ENCODE measurements at regions not wholly inside any gene's neighbourhood (a gene's known extent, or its start where the extent isn't known, plus 50 kb on each side); places are given as distances from the start of the nearest gene placed in this dataset.

DNA sequence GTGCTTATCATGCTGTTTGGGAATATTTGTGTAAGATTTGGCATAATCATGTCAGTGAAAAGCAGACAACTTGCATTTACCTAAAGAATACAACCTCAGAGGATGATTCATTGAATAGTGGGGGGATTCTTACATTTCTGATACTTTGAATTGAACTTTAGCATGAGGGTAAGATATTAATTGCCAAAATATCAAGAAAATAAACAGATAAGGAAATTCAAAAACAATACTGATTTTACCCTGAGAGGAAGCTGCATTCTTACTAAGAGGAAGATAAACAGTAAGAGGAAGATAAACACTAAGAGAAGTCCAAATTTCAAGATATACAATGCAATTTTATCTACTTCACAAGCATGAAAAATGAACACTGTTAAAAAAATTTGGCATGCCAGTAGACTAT is 2564.3 kb upstream of the PCDH20 start:
- no peak overlapping the region for H3K4me3 ChIP-seq (ENCODE audit: insufficient read depth, low read depth, low read length)
- ATAC-seq (ENCODE audit: low read depth) = no peak
- ChIA-PET CTCF (interaction anchor here (0.5 kb wide), 1 partner anchor 465 kb away, joined by 3 read pairs; no protein-coding TSS in a partner anchor), POLR2A (ENCODE audit: unreplicated experiment) (interaction anchor here (0.6 kb wide), 1 partner anchor 1854 kb away, joined by 3 read pairs; no protein-coding TSS in a partner anchor)
- no peak overlapping the region for H3K27ac ChIP-seq (ENCODE audit: insufficient read depth, low read length)
- no peaks in the 10 kb centered on the region for H3K9me3 ChIP-seq (ENCODE audit: control insufficient read depth, insufficient read depth, low read length)
- H3K27me3 ChIP-seq (ENCODE audit: control insufficient read depth, insufficient read depth, low read length) = no peaks in the 10 kb centered on the region
- no peaks in the 10 kb centered on the region for H4K20me1 ChIP-seq (ENCODE audit: insufficient read depth, low read length)
- no peak overlapping the region for H2AFZ ChIP-seq (replicated peaks; ENCODE audit: low read length, poor library complexity)
- H3K56ac ChIP-seq (ENCODE audit: extremely low read depth, insufficient read depth, low read length) = no peak overlapping the region
- no peaks in the 10 kb centered on the region for H3K4me1 ChIP-seq (ENCODE audit: control insufficient read depth, insufficient read depth, low read length)
- dilution Hi-C loops (cut with HindIII; ENCODE audit: low sequenced_read_pairs, unreplicated experiment) (no loop called here), in situ Hi-C loops (cut with MboI; ENCODE audit: low sequenced_read_pairs) (no loop called here), intact Hi-C loops (cut with micrococcal nuclease) (no loop called here)
- H4K5ac ChIP-seq (ENCODE audit: low read depth, low read length) = no peak overlapping the region
- no peak overlapping the region for H2BK20ac ChIP-seq (ENCODE audit: low read depth, low read length)
- no peak overlapping the region for H3K4me2 ChIP-seq (ENCODE audit: low read depth, low read length)
- no peak overlapping the region for H3K18ac ChIP-seq (ENCODE audit: low read depth, low read length)
- no peaks in the 10 kb centered on the region for H3K36me3 ChIP-seq (ENCODE audit: control insufficient read depth, insufficient read depth, low read length)
- H2AK5ac ChIP-seq (ENCODE audit: low read depth, low read length) = no peak overlapping the region
- H3K9ac ChIP-seq (ENCODE audit: low read depth, low read length) = no peak overlapping the region
- no peak overlapping the region for H3K4ac ChIP-seq (ENCODE audit: low read depth, low read length)
- no peak overlapping the region for H3K14ac ChIP-seq (replicated peaks; ENCODE audit: low read depth, low read length)
- H3K23ac ChIP-seq (ENCODE audit: low read depth, low read length) = no peak overlapping the region
- H2AK9ac ChIP-seq (replicated peaks; ENCODE audit: low read depth, low read length, poor library complexity) = no peak overlapping the region
- no peak for DNase-seq
- BruUV-seq (replicated peaks) = no TSS peak
- no peak overlapping the region for H4K91ac ChIP-seq (ENCODE audit: insufficient read depth, low read depth, low read length)
- H4K8ac ChIP-seq (ENCODE audit: low read depth in 2 of 2, low read length in 2 of 2) = no peak overlapping the region
- no peak for TF ChIP-seq RCOR1 (IDR thresholded peaks at IDR 0.05; ENCODE audit: insufficient replicate concordance, low read length)
- no peak for TF ChIP-seq CEBPB (IDR thresholded peaks at IDR 0.05; ENCODE audit: low read depth, low read length)
- no peak for TF ChIP-seq MXI1 (IDR thresholded peaks at IDR 0.05; ENCODE audit: borderline replicate concordance, low read depth, low read length)
- TF ChIP-seq MAZ (IDR thresholded peaks at IDR 0.05; ENCODE audit: borderline replicate concordance, low read depth, low read length) = no peak
- TF ChIP-seq RFX5 (IDR thresholded peaks at IDR 0.05; ENCODE audit: low read depth, low read length) = no peak
- TF ChIP-seq POLR2A (IDR thresholded peaks at IDR 0.05; ENCODE audit: low read depth, low read length) = no peak
- TF ChIP-seq MAFK (IDR thresholded peaks at IDR 0.05; ENCODE audit: low read depth, low read length) = no peak
- no peak for TF ChIP-seq SMC3 (IDR thresholded peaks at IDR 0.05; ENCODE audit: low read depth, low read length)
- no peak overlapping the region for H2BK120ac ChIP-seq (ENCODE audit: low read depth, low read length)
- no peak overlapping the region for H2BK5ac ChIP-seq (ENCODE audit: low read depth, low read length, poor library complexity, severe bottlenecking)
- no peak overlapping the region for H2BK15ac ChIP-seq (ENCODE audit: low read depth, low read length)
- no peaks in the 10 kb centered on the region for H3K9me1 ChIP-seq (ENCODE audit: insufficient read depth, low read length)
- H3K79me1 ChIP-seq (ENCODE audit: low read depth in 1 of 2, low read length in 2 of 2) = no peaks in the 10 kb centered on the region
